ENCODE measurements at regions not wholly inside any gene's neighbourhood (a gene's known extent, or its start where the extent isn't known, plus 50 kb on each side); places are given as distances from the start of the nearest gene placed in this dataset.

GRCh38 chr1:201690528-201690927 lies 138.4 kb upstream of the IPO9 start:
- DNase-seq = no peak

GRCh38 chr1:201691716-201692554 lies 137.0 kb upstream of the IPO9 start:
- no peak for DNase-seq

DNA sequence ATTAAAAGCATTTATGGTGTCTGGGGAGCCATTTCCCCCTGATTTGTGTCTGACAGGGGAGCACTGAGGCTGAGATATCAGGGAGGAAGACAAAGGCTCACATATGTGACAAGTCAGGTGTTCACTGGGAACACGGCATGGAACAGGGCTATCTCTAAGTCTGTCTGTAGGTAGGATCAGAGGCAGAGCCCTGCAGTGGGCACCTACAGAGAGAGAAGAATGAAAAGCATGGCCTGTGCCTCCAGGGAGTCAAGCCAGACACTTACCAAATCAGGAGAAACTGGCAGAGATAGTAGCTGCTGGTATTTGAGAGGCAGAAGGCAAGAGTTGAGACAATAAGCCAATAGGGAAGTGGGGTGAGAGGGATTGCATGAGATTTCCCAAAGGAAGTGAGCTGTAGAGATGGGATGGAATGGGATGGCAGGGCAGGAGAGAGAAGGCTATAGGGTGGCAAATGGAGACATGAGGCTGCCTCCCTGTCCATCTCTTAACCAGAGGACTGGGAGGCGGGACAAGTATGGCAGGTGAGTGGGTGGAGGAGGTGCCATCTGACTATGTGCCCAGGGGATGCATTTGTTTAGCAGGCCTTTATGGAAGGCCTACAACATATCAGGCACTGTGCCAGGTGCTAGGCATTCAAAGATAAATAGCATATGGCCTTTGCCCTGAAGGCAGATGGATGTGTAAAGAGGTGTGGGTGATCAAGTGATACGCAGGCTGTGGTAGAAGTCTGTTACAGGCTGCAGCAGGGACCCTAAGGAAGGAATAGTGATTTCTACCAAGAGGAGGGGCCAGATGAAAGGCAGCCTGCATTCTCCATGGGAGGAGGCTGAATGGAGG lies 136.2 kb upstream of the IPO9 start:
- no peak for DNase-seq

DNA sequence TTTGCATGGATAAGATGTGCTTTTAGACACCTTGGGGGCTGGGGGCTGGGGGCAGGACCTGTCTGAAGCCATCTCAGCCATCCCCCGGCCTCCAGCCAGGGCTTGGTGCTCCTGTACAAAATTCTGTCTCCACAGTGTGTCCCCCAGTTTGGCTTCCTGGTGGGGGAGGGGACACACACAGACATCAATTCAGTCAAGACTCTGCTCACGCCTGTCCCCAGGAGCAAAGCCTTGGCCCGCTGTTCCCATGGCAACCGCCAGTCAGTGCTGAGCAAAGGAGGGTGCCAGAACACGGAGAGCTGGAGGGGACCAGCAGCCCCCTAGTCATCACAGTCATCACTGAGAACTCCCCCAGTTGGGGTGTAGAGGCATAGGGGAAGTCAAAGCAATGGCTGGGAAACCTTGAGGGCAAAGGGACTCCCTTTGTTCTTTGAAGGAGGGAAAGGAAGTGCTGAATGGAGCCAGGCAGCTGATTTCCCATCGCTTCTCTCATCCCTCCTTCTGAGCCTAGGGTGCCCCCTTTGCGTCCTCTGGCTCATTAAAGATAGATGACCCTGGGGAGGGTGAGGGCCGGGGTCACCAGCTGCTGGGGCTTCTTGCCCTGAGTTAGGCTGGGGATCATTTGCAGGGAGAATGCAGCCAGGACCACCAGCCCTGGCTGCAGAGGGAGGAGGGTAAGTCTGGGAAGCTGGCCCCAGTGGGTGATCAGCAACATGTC lies 134.9 kb upstream of the IPO9 start:
- DNase-seq = no peak

- no peak for DNase-seq
Measured at GRCh38 chr1:201694608-201695335, 134.2 kb upstream of the IPO9 start.

- no peak for DNase-seq
Measured at GRCh38 chr1:201695607-201696006, 133.3 kb upstream of the IPO9 start.

GRCh38 chr1:201696217-201696761 lies 132.7 kb upstream of the IPO9 start:
- no peak for DNase-seq

DNA sequence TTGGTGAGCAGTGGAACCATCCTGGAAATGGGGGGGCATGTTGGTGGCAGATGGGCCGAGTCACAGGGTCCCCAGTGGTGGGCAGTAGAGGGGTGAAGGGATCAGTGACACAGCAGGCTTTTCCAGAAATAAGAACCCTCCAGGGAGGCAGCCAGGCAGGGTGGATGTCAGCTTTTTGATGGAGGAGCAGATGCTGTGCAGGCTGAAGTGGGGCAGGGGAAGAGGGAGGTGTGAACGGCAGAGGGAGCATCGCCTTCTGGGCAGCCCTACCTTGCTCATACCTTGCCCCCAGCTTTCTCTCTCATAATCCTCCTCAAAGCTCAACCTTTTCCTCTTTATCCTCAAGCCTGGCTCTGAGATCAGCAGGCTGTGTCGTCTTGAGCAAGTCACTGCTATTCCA lies 131.8 kb upstream of the IPO9 start:
- DNase-seq = no peak

GRCh38 chr1:201701831-201702230 lies 127.1 kb upstream of the IPO9 start:
- DNase-seq = no peak

GRCh38 chr1:201702936-201703335 lies 126.0 kb upstream of the IPO9 start:
- no peak for DNase-seq

DNA sequence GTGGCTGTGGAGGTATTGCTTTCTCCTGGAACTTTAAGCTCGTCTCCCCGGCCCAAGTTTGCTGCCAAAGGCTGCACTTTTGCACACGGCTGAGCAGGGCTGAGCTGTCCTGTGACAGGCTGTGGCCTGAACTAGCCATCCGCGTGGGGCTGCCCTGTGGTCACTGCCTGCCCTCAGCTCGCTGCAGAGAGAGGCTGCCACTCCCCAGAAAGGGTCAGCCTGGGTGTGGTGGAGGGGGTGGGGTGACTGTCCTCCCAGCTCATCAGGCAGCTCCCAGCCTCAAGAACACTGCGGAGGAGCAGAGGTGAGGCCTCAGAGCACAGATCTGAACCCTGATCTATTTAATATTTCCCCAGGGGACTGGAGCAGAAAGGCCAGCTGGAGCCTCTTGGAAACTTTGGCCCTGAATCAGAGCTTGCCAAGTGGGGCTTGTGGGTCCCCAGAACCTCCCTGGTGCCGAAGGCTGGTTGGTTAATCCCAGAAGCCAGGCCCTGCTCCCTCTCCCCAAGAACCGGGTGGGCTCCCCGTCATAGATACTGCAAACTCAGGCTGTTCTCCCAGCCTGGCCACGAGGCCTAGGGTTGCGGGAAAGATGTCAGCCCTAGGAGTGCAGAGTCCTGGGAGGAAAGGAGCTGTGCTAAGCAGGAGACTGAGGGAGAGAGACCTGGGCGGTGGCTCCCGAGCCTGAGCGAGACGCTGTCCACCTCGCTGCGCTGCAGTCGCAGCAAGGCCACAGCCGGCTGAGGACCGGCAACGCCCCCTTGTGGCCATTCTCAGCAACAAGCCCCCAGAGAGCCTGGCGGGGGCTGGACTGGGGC lies 125.1 kb upstream of the IPO9 start:
- peak; percentile 45 for DNase-seq

DNA sequence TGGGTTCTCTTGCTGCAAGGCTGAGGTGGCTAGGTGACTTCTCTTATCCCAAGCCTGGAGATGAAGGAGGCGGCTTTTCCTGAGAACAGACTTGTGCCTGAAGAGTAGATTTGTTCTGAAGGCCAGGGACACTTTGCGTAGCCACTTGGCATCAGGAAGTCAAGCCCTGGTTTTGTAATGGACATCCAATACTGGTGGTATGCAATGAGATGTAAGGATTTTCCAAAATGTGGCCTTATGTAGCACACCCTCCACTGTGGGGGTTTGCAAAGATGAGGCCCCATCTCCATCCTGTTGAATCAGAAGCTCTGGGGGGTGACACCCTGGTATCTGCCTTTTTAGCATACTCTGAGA lies 124.5 kb upstream of the IPO9 start:
- DNase-seq = no peak

- no peak for DNase-seq
Measured at GRCh38 chr1:201705389-201705788, 123.6 kb upstream of the IPO9 start.

DNA sequence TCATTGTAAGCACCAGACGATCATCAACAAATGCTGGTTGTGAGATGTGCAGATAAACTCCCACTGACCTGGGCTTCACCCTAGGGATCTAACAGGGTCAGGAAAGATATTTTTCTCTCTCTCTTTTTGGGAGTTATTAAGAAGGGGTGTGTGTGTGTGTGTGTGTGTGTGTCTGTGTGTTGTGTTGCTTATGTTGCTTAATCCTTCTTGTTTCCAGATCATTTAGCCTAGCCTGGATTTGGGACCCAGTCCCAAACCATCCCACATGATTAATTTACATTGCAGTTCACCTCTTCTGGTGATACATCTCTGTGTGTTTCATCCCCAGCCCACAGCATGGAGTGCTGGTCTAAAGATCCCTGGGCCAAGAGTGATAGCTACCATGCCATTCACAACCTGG lies 122.8 kb upstream of the IPO9 start:
- no peak for DNase-seq

DNA sequence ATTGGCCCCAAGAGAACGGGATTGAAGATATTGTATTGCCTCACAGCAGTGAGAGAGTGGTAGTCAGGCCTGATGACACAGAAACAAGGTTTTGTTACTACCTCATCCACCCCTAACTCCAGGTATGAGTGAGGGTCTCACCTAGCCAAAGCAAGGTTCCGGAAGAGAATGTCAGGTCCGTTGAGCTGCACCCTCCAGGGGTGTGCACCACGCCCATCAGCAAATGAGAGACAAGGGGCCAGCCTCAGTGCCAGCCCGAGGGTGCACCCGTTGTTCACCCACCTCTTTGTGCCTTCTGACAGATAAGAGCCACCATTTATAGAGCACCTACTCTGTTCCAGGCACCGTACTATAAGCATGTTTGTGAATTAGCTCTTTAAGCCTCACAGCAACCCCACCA lies 121.9 kb upstream of the IPO9 start:
- DNase-seq = no peak

DNA sequence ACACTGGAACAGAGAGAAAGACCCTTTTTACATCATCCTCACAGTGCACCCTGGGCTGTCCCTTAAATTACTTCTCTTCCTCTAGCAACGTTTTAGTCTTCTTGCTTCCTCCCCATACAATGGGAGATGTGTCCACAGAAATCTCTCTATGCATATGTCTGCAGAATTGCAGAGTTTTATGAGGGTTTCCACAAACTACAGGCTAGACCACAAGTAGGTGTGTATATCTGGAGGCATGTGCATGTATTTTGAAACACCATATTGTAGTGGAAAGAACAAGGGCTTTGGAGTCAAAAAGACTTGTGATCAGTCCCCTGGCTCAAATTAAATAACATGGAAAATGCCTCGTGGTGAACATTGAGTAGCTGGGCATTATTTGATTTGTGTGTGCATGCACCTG lies 121.3 kb upstream of the IPO9 start:
- no peak for DNase-seq

- no peak for DNase-seq
Measured at GRCh38 chr1:201708085-201708512, 120.9 kb upstream of the IPO9 start.

DNA sequence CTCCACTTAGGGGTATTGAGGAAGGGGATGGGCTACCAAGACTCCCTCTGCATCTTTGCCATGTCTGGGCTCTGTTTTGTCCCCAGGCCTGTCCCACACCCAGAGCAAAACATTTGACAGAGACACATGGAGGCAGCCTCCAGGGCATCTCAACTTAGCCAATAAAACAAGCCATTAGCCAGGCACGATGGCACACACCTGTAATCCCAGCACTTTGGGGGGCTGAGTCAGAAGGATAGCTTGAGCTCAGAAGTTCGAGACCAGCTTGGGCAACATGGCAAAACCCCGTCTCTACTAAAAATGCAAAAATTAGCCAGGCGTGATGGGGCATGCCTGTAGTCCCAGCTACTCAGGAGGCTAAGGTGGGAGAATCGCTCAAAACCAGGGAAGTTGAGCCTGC lies 120.3 kb upstream of the IPO9 start:
- DNase-seq = no peak

DNA sequence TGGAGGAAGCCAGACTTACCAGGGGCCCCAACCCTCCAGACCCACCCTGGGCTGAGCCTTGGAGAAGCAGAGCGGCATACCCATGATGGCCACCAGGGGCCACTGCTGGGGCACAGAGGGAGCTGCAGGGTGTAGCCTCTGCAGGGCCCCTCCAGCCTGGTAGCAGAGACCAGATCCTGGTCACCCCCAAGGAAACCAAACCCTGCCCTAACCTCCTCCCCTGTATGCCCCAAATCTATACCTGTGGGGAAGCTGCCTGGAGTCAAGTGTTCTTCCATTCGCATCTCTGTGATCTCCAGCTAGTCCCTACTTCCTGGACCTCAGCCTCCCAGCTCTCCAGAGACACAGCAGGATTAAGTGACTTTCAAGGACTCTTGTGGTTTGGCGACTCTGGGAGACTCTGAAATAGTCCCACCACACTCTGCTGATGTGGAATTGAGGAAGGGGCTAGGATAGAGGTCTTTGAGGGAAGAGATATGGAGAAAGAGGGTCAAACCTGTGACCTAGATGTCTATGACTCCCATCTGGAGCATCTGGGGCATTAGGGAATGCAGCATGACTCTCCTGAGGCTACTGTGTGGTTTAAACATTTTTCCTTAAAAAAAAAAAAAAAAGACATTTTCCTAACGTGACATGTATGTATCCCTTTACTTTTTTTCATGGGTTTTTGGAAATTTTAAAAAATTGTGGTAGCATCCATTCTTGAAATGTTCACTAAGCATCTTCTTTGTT lies 119.2 kb upstream of the IPO9 start:
- DNase-seq = peak; percentile 49

GRCh38 chr1:201710632-201711597 lies 118.0 kb upstream of the IPO9 start:
- no peak for DNase-seq
